ENCODE measurements at regions not wholly inside any gene's neighbourhood (a gene's known extent, or its start where the extent isn't known, plus 50 kb on each side); places are given as distances from the start of the nearest gene placed in this dataset.

DNA sequence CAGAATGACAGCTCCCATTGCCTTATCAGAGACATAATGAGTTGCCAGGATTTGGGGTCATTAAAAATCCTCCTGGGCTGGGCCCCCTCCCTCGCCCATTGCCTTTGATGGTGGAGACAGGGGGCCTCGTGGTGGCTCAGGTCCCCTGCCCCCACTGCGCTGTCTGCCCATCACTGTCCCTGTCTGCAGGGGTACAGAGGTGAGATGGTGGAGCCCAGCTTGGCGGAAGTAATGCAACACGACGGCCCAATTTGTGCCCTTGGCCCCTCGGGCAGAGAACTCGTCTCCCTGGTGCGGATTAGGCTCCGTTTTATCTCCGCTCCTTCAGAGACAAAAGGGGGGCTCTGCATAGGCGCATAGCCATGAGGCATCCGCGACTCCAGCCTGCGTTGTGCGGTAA is 152.4 kb upstream of the UNC5B start:
- no peaks in the 10 kb centered on the region for H3K9me1 ChIP-seq (ENCODE audit: insufficient read depth, low read length)
- no peak for TF ChIP-seq NFE2L2 (IDR thresholded peaks at IDR 0.05; ENCODE audit: low read depth, low read length)
- TF ChIP-seq, protein P1, sequence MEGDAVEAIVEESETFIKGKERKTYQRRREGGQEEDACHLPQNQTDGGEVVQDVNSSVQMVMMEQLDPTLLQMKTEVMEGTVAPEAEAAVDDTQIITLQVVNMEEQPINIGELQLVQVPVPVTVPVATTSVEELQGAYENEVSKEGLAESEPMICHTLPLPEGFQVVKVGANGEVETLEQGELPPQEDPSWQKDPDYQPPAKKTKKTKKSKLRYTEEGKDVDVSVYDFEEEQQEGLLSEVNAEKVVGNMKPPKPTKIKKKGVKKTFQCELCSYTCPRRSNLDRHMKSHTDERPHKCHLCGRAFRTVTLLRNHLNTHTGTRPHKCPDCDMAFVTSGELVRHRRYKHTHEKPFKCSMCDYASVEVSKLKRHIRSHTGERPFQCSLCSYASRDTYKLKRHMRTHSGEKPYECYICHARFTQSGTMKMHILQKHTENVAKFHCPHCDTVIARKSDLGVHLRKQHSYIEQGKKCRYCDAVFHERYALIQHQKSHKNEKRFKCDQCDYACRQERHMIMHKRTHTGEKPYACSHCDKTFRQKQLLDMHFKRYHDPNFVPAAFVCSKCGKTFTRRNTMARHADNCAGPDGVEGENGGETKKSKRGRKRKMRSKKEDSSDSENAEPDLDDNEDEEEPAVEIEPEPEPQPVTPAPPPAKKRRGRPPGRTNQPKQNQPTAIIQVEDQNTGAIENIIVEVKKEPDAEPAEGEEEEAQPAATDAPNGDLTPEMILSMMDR (conservative IDR thresholded peaks at IDR 0.05; ENCODE audit: low read depth, low read length) = no peak
- no peak for TF ChIP-seq FOS (IDR thresholded peaks at IDR 0.05; ENCODE audit: low read depth, low read length)
- TF ChIP-seq, protein P2, sequence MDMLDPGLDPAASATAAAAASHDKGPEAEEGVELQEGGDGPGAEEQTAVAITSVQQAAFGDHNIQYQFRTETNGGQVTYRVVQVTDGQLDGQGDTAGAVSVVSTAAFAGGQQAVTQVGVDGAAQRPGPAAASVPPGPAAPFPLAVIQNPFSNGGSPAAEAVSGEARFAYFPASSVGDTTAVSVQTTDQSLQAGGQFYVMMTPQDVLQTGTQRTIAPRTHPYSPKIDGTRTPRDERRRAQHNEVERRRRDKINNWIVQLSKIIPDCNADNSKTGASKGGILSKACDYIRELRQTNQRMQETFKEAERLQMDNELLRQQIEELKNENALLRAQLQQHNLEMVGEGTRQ (IDR thresholded peaks at IDR 0.05; ENCODE audit: low read depth, low read length) = no peak
- TF ChIP-seq MAZ (IDR thresholded peaks at IDR 0.05; ENCODE audit: borderline replicate concordance, low read depth, low read length) = no peak
- no peak for TF ChIP-seq RAD21 (IDR thresholded peaks at IDR 0.05; ENCODE audit: low read length)
- TF ChIP-seq, protein P3, sequence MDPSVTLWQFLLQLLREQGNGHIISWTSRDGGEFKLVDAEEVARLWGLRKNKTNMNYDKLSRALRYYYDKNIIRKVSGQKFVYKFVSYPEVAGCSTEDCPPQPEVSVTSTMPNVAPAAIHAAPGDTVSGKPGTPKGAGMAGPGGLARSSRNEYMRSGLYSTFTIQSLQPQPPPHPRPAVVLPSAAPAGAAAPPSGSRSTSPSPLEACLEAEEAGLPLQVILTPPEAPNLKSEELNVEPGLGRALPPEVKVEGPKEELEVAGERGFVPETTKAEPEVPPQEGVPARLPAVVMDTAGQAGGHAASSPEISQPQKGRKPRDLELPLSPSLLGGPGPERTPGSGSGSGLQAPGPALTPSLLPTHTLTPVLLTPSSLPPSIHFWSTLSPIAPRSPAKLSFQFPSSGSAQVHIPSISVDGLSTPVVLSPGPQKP (IDR thresholded peaks at IDR 0.05; ENCODE audit: borderline replicate concordance, low read depth, low read length) = no peak
- no peak for TF ChIP-seq SMC3 (IDR thresholded peaks at IDR 0.05; ENCODE audit: low read depth, low read length)
- TF ChIP-seq CHD1 (IDR thresholded peaks at IDR 0.05; ENCODE audit: low read depth, low read length) = no peak
- TF ChIP-seq RFX5 (IDR thresholded peaks at IDR 0.05; ENCODE audit: low read depth, low read length) = no peak
- no peak for TF ChIP-seq CEBPB (IDR thresholded peaks at IDR 0.05; ENCODE audit: low read depth, low read length)
- TF ChIP-seq MAFK (IDR thresholded peaks at IDR 0.05; ENCODE audit: low read depth, low read length) = no peak
- H3K27me3 ChIP-seq (ENCODE audit: control insufficient read depth, insufficient read depth, low read length) = peaks cover 41% of the 10 kb centered on the region
- no peak overlapping the region for H3K4ac ChIP-seq (ENCODE audit: low read depth, low read length)
- no peak overlapping the region for H2AFZ ChIP-seq (replicated peaks; ENCODE audit: low read length, poor library complexity)
- H3K36me3 ChIP-seq (ENCODE audit: control insufficient read depth, insufficient read depth, low read length) = no peaks in the 10 kb centered on the region
- no peak overlapping the region for H3K4me2 ChIP-seq (ENCODE audit: low read depth, low read length)
- H4K5ac ChIP-seq (ENCODE audit: low read depth, low read length) = no peak overlapping the region
- no peak overlapping the region for H2BK20ac ChIP-seq (ENCODE audit: low read depth, low read length)
- intact Hi-C loops (cut with micrococcal nuclease) = no loop called here
- ChIA-PET POLR2A (ENCODE audit: unreplicated experiment) (no interaction called here), CTCF (no interaction called here)
- DNase-seq = no peak
- no peak overlapping the region for H3K9ac ChIP-seq (ENCODE audit: low read depth, low read length)
- no peak overlapping the region for H2BK5ac ChIP-seq (ENCODE audit: low read depth, low read length, poor library complexity, severe bottlenecking)
- no peak for ATAC-seq (ENCODE audit: low read depth)
- no peak overlapping the region for H3K56ac ChIP-seq (ENCODE audit: extremely low read depth, insufficient read depth, low read length)
- no peaks in the 10 kb centered on the region for H4K20me1 ChIP-seq (ENCODE audit: insufficient read depth, low read length)
- H3K27ac ChIP-seq (ENCODE audit: insufficient read depth, low read length) = no peak overlapping the region
- H3K23ac ChIP-seq (ENCODE audit: low read depth, low read length) = no peak overlapping the region
- dilution Hi-C loops (cut with HindIII; ENCODE audit: low sequenced_read_pairs, unreplicated experiment) = no loop called here
- no peak overlapping the region for H3K14ac ChIP-seq (replicated peaks; ENCODE audit: low read depth, low read length)
- no peak overlapping the region for H2AK5ac ChIP-seq (ENCODE audit: low read depth, low read length)
- in situ Hi-C loops (cut with MboI; ENCODE audit: low sequenced_read_pairs) = no loop called here
- no peaks in the 10 kb centered on the region for H3K9me3 ChIP-seq (ENCODE audit: control insufficient read depth, insufficient read depth, low read length)
- no peak overlapping the region for H2BK120ac ChIP-seq (ENCODE audit: low read depth, low read length)
- no TSS peak for BruUV-seq (replicated peaks)
- H4K8ac ChIP-seq (ENCODE audit: low read depth in 2 of 2, low read length in 2 of 2) = no peak overlapping the region
- 50% methylated on average over 10 of the region's 16 CpGs; no CpG with 5 or more reads in 1 of the 2 experiments for WGBS, 2 experiments (ENCODE audit: extremely low coverage in 2 of 2, insufficient read length in 1 of 2)
- H3K79me1 ChIP-seq (ENCODE audit: low read depth in 1 of 2, low read length in 2 of 2) = no peaks in the 10 kb centered on the region
- no peak overlapping the region for H3K18ac ChIP-seq (ENCODE audit: low read depth, low read length)
- H3K4me3 ChIP-seq (ENCODE audit: insufficient read depth, low read depth, low read length) = no peak overlapping the region
- H4K91ac ChIP-seq (ENCODE audit: insufficient read depth, low read depth, low read length) = no peak overlapping the region
- no peak overlapping the region for H2AK9ac ChIP-seq (replicated peaks; ENCODE audit: low read depth, low read length, poor library complexity)
- H3K4me1 ChIP-seq (ENCODE audit: control insufficient read depth, insufficient read depth, low read length) = no peaks in the 10 kb centered on the region
- no peak overlapping the region for H2BK15ac ChIP-seq (ENCODE audit: low read depth, low read length)

Measured in IMR-90 (cell line).